NT2/D1 (cell line): ENCODE measurements at regions not wholly inside any gene's neighbourhood (a gene's known extent, or its start where the extent isn't known, plus 50 kb on each side); places are given as distances from the start of the nearest gene placed in this dataset.

ENCODE experiments used
- SUZ12 ChIP-seq: IDR thresholded peaks from 2 replicates; pipeline ENCODE4 v1.6.1; 2011; ENCODE audit not compliant: insufficient read length, insufficient read depth; ENCODE audit errors: extremely low read depth
- YY1 ChIP-seq: IDR thresholded peaks from 2 replicates; pipeline ENCODE4 v1.6.1; 2011; ENCODE audit not compliant: insufficient read length, insufficient read depth

DNA sequence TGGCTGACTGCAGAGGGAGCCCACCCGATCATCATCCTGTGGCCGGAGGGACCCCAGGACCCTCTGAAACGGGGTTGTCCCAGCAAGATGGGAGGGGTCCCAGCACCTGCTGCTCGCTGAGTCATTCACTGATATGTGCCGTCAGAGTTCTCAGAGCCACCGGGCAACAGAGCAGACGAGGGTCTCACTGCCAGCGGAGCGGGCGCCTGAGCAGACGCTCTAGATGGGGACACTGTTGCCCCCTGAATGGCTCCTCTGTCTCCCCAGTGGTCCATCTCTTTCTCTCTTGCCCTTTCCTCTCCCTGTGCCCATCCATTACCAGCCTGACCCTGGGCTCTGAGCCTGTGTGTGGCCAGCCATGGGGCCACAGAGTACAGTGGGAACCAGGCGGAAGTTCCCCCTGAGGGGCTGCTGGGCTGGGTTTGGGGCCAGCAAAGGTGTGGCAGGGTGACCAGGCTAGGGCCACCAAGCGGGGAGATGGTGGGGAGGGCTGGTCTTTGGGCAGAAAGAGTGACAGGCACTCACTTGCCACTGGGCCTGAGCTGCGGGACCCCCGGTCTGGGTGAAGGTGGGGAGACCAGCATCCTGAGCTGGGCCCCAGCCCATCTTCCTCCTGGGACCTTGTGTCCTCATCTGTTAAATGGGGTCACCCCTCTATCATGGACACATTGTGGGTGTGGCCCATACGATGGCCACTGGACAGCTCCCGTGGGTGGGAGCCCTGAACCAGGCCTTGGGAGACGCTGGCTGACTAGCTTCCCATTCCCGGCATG is 90.9 kb downstream of the HMX1 start:
- TF ChIP-seq YY1 (no peak), SUZ12 (no peak)
